GM10266 (cell line): ENCODE measurements at regions not wholly inside any gene's neighbourhood (a gene's known extent, or its start where the extent isn't known, plus 50 kb on each side); places are given as distances from the start of the nearest gene placed in this dataset.

Experiments
- DNase-seq: peaks from one replicate; pipeline ENCODE4 v3.0.0; 2012; ENCODE audit errors: extremely low spot score
- CTCF ChIP-seq: IDR thresholded peaks from 2 replicates; pipeline ENCODE4 v1.5.1; 2012; ENCODE audit warnings: mild to moderate bottlenecking, low read depth; ENCODE audit not compliant: control insufficient read depth, insufficient read depth; ENCODE audit errors: missing control alignments

- no peak for DNase-seq
- TF ChIP-seq CTCF: no peak
Measured at GRCh38 chr12:97313471-97314190, 149.0 kb upstream of the RMST start.

GRCh38 chr12:97316321-97316720 lies 146.3 kb upstream of the RMST start:
- no peak for TF ChIP-seq CTCF
- no peak for DNase-seq

GRCh38 chr12:97321621-97322020 lies 141.0 kb upstream of the RMST start:
- DNase-seq: no peak
- TF ChIP-seq CTCF: no peak

GRCh38 chr12:97322388-97322787 lies 140.2 kb upstream of the RMST start:
- TF ChIP-seq CTCF: no peak
- no peak for DNase-seq

- TF ChIP-seq CTCF: no peak
- DNase-seq: no peak
Measured at GRCh38 chr12:97323154-97323553, 139.4 kb upstream of the RMST start.

- no peak for DNase-seq
- TF ChIP-seq CTCF: no peak
Measured at GRCh38 chr12:97324471-97324870, 138.1 kb upstream of the RMST start.

- TF ChIP-seq CTCF: no peak
- no peak for DNase-seq
Measured at GRCh38 chr12:97335115-97335514, 127.5 kb upstream of the RMST start.
